Lung microvascular endothelial cell (primary cell): ENCODE measurements at regions not wholly inside any gene's neighbourhood (a gene's known extent, or its start where the extent isn't known, plus 50 kb on each side); places are given as distances from the start of the nearest gene placed in this dataset.

Source experiments
- DNase-seq, 2 donors: peaks; one replicate each; pipeline versions ENCODE4 v3.0.0 to v3.0.0-alpha.2; 2010; ENCODE audit warnings: low read depth in 2 of 2

- DNase-seq = no peak
Observed at GRCh38 chr5:114038756-114039155, 323.1 kb upstream of the KCNN2 start.

GRCh38 chr5:114050087-114050486 is 311.8 kb upstream of the KCNN2 start:
- no peak for DNase-seq

GRCh38 chr5:114053372-114053771 is 308.5 kb upstream of the KCNN2 start:
- no peak for DNase-seq

GRCh38 chr5:114054594-114054993 is 307.3 kb upstream of the KCNN2 start:
- DNase-seq = no peak

- peak; percentile 32 to 50 for DNase-seq
Observed at GRCh38 chr5:114055318-114056184, 306.3 kb upstream of the KCNN2 start.

GRCh38 chr5:114056185-114056538 is 305.7 kb upstream of the KCNN2 start:
- peak in 1 of 2 donors; percentile 2 for DNase-seq

GRCh38 chr5:114060866-114061265 is 301.0 kb upstream of the KCNN2 start:
- DNase-seq = no peak

- peak in 1 of 2 donors; percentile 13 for DNase-seq
Observed at GRCh38 chr5:114062932-114063867, 298.7 kb upstream of the KCNN2 start.

GRCh38 chr5:114065912-114066311 is 296.0 kb upstream of the KCNN2 start:
- DNase-seq = no peak

GRCh38 chr5:114070093-114070722 is 291.7 kb upstream of the KCNN2 start:
- no peak for DNase-seq

GRCh38 chr5:114089259-114089658 is 272.6 kb upstream of the KCNN2 start:
- DNase-seq = no peak

- DNase-seq = peak; percentile 6 to 9
Observed at GRCh38 chr5:114097570-114097969, 264.3 kb upstream of the KCNN2 start.

GRCh38 chr5:114099161-114099560 is 262.7 kb upstream of the KCNN2 start:
- DNase-seq = no peak

- peak; percentile 79 to 83 for DNase-seq
Observed at GRCh38 chr5:114101153-114101552, 260.7 kb upstream of the KCNN2 start.

GRCh38 chr5:114113604-114114003 is 248.3 kb upstream of the KCNN2 start:
- no peak for DNase-seq

- DNase-seq = no peak
Observed at GRCh38 chr5:114116981-114117380, 244.9 kb upstream of the KCNN2 start.

GRCh38 chr5:114118511-114118910 is 243.4 kb upstream of the KCNN2 start:
- DNase-seq = no peak

GRCh38 chr5:114120166-114120565 is 241.7 kb upstream of the KCNN2 start:
- peak in 1 of 2 donors; percentile 34 for DNase-seq

- DNase-seq = no peak
Observed at GRCh38 chr5:114122852-114123251, 239.0 kb upstream of the KCNN2 start.

GRCh38 chr5:114123654-114124053 is 238.2 kb upstream of the KCNN2 start:
- no peak for DNase-seq

GRCh38 chr5:114146398-114146797 is 215.5 kb upstream of the KCNN2 start:
- no peak for DNase-seq

- no peak for DNase-seq
Observed at GRCh38 chr5:114148253-114148652, 213.6 kb upstream of the KCNN2 start.
